Esophagus squamous epithelium (tissue), 4 donors: ENCODE measurements at regions not wholly inside any gene's neighbourhood (a gene's known extent, or its start where the extent isn't known, plus 50 kb on each side); places are given as distances from the start of the nearest gene placed in this dataset.

ENCODE experiments used
- CTCF ChIP-seq, 6 experiments: fragments of 450-650 bp in 4 of 6; fragments of 200-600 bp in 2 of 6; sonication (generic) in 2 of 6; IDR thresholded peaks; one replicate each; pipeline ENCODE4 v1.5.1; 2016 to 2019; ENCODE audit warnings: antibody characterized with exemption in 6 of 6, mild to moderate bottlenecking in 4 of 6, moderate library complexity in 4 of 6
- POLR2A ChIP-seq, 4 donors: fragments of 450-650 bp; IDR thresholded peaks; one replicate each; pipeline ENCODE4 v1.6.1; 2017; ENCODE audit warnings: antibody characterized with exemption in 4 of 4, mild to moderate bottlenecking in 4 of 4, moderate library complexity in 3 of 4

- TF ChIP-seq CTCF (IDR thresholded peaks at IDR 0.05) (no peak), POLR2A (IDR thresholded peaks at IDR 0.05) (no peak)
Measured at GRCh38 chr5:13566871-13567339, 377.6 kb downstream of the DNAH5 start.
